SK-N-SH treated with all-trans-retinoic acid at 6 μM for 48 hours (cell line): ENCODE measurements at regions not wholly inside any gene's neighbourhood (a gene's known extent, or its start where the extent isn't known, plus 50 kb on each side); places are given as distances from the start of the nearest gene placed in this dataset.

Experiments
- ATAC-seq: fragments of 200-7000 bp; cut with Tn5 transposase; 3 replicates; pipeline ENCODE4 v1.9.1; 2020; ENCODE audit warnings: mild to moderate bottlenecking, moderate library complexity
- ARNTL ChIP-seq: fragments of 450-650 bp; formaldehyde crosslinking; IDR thresholded peaks from 2 replicates; pipeline ENCODE4 v1.5.0; 2020; ENCODE audit warnings: low read depth, mild to moderate bottlenecking, moderate library complexity, borderline replicate concordance
- BACH2 ChIP-seq: fragments of 250-450 bp; sonication (Bioruptor Pico); IDR thresholded peaks from 2 replicates; pipeline ENCODE4 v1.9.0; 2021; ENCODE audit warnings: mild to moderate bottlenecking, borderline replicate concordance
- CSDC2 ChIP-seq: fragments of 250-450 bp; sonication (Bioruptor Pico); IDR thresholded peaks from 2 replicates; pipeline ENCODE4 v1.5.0; 2020; ENCODE audit warnings: mild to moderate bottlenecking, moderate library complexity
- ESRRG ChIP-seq: fragments of 250-450 bp; sonication (Bioruptor Pico); IDR thresholded peaks from 2 replicates; pipeline ENCODE4 v1.6.1; 2021; ENCODE audit warnings: mild to moderate bottlenecking
- GLIS3 ChIP-seq: fragments of 250-450 bp; sonication (Bioruptor Pico); IDR thresholded peaks from 2 replicates; pipeline ENCODE4 v1.5.0; 2020; ENCODE audit warnings: mild to moderate bottlenecking, moderate library complexity
- ISL1 ChIP-seq: fragments of 250-450 bp; sonication (Bioruptor Pico); IDR thresholded peaks from 2 replicates; pipeline ENCODE4 v2.1.2; 2022; ENCODE audit warnings: mild to moderate bottlenecking, moderate library complexity
- OSR1 ChIP-seq: fragments of 250-450 bp; sonication (Bioruptor Pico); IDR thresholded peaks from 2 replicates; pipeline ENCODE4 v1.8.0; 2022; ENCODE audit warnings: moderate library complexity, mild to moderate bottlenecking, inconsistent platforms
- PPARA ChIP-seq: fragments of 250-450 bp; sonication (Bioruptor Pico); IDR thresholded peaks from 2 replicates; pipeline ENCODE4 v1.5.0; 2020; ENCODE audit warnings: mild to moderate bottlenecking, borderline replicate concordance
- RARB ChIP-seq: fragments of 250-450 bp; sonication (Bioruptor Pico); IDR thresholded peaks from 2 replicates; pipeline ENCODE4 v1.8.0; 2021; ENCODE audit warnings: mild to moderate bottlenecking, moderate library complexity
- SNAI2 ChIP-seq: fragments of 250-450 bp; sonication (Bioruptor Pico); IDR thresholded peaks from 2 replicates; pipeline ENCODE4 v1.5.0; 2020; ENCODE audit warnings: mild to moderate bottlenecking, moderate library complexity
- TCF4 ChIP-seq: fragments of 250-450 bp; sonication (Bioruptor Pico); IDR thresholded peaks from 2 replicates; pipeline ENCODE4 v1.8.0; 2021; ENCODE audit warnings: mild to moderate bottlenecking, moderate library complexity, borderline replicate concordance
- TOX ChIP-seq: fragments of 250-450 bp; sonication (Bioruptor Pico); IDR thresholded peaks from 2 replicates; pipeline ENCODE4 v1.8.0; 2021; ENCODE audit warnings: mild to moderate bottlenecking, moderate library complexity, borderline replicate concordance
- ZC3H10 ChIP-seq: fragments of 250-450 bp; sonication (Bioruptor Pico); IDR thresholded peaks from 2 replicates; pipeline ENCODE4 v1.5.1; 2021; ENCODE audit warnings: mild to moderate bottlenecking, moderate library complexity
- ZFP3 ChIP-seq: fragments of 250-450 bp; sonication (Bioruptor Pico); IDR thresholded peaks from 2 replicates; pipeline ENCODE4 v1.5.0; 2020; ENCODE audit warnings: mild to moderate bottlenecking, moderate library complexity
- ZFP30 ChIP-seq: fragments of 450-650 bp; formaldehyde crosslinking; IDR thresholded peaks from 2 replicates; pipeline ENCODE4 v1.5.0; 2022; ENCODE audit warnings: mild to moderate bottlenecking, moderate library complexity
- ZNF565 ChIP-seq: fragments of 450-650 bp; formaldehyde crosslinking; conservative IDR thresholded peaks from 2 replicates; pipeline ENCODE4 v1.5.0; 2020; ENCODE audit warnings: low read depth, mild to moderate bottlenecking, moderate library complexity
- ZNF70 ChIP-seq: fragments of 450-650 bp; formaldehyde crosslinking; IDR thresholded peaks from 2 replicates; pipeline ENCODE4 v1.5.0; 2020; ENCODE audit warnings: mild to moderate bottlenecking, moderate library complexity
- TF ChIP-seq, protein P1 (sequence below): fragments of 250-450 bp; sonication (Bioruptor Pico); IDR thresholded peaks from 2 replicates; pipeline ENCODE4 v1.5.1; 2020; ENCODE audit warnings: low read depth, mild to moderate bottlenecking, moderate library complexity
- TF ChIP-seq, protein P2 (sequence below): fragments of 250-450 bp; sonication (Bioruptor Pico); IDR thresholded peaks from 2 replicates; pipeline ENCODE4 v1.5.1; 2021; ENCODE audit warnings: mild to moderate bottlenecking, moderate library complexity
- TF ChIP-seq, protein P3 (sequence below): fragments of 250-450 bp; sonication (Bioruptor Pico); IDR thresholded peaks from 2 replicates; pipeline ENCODE4 v1.5.0; 2020; ENCODE audit warnings: mild to moderate bottlenecking, moderate library complexity
- TF ChIP-seq, protein P4 (sequence below): fragments of 250-450 bp; sonication (Bioruptor Pico); IDR thresholded peaks from 2 replicates; pipeline ENCODE4 v1.8.0; 2020; ENCODE audit warnings: mild to moderate bottlenecking, moderate library complexity, borderline replicate concordance
- TF ChIP-seq, protein P5 (sequence below): fragments of 250-450 bp; sonication (Bioruptor Pico); IDR thresholded peaks from 2 replicates; pipeline ENCODE4 v1.8.0; 2021; ENCODE audit warnings: low read depth, mild to moderate bottlenecking, moderate library complexity, borderline replicate concordance

DNA sequence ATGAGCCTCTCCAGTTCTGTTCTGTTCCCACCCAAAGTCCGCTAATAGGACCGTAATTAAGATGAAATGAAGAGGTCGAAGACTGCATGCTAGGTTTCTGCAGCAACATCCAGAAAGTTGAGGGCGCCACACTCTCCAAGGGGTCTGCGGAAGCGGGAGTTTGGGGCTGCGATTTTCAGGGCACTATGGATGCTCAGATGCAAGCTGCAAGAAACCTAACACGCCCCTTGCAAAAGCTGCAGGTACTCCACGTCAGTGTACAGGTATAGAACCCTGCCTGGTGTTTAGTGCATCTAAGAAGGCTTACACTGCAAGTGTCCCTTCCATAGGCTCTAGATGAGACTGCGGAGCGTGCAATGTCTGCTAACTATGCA, 61.4 kb downstream of the RHOXF2B start:
- no peak for ATAC-seq
- TF ChIP-seq OSR1 (CRISPR knock-in tag) (no peak), TOX (CRISPR knock-in tag) (no peak), SNAI2 (CRISPR knock-in tag) (no peak), ZNF565 (no peak), GLIS3 (no peak), TCF4 (CRISPR knock-in tag) (no peak), ISL1 (no peak), RARB (no peak)

DNA sequence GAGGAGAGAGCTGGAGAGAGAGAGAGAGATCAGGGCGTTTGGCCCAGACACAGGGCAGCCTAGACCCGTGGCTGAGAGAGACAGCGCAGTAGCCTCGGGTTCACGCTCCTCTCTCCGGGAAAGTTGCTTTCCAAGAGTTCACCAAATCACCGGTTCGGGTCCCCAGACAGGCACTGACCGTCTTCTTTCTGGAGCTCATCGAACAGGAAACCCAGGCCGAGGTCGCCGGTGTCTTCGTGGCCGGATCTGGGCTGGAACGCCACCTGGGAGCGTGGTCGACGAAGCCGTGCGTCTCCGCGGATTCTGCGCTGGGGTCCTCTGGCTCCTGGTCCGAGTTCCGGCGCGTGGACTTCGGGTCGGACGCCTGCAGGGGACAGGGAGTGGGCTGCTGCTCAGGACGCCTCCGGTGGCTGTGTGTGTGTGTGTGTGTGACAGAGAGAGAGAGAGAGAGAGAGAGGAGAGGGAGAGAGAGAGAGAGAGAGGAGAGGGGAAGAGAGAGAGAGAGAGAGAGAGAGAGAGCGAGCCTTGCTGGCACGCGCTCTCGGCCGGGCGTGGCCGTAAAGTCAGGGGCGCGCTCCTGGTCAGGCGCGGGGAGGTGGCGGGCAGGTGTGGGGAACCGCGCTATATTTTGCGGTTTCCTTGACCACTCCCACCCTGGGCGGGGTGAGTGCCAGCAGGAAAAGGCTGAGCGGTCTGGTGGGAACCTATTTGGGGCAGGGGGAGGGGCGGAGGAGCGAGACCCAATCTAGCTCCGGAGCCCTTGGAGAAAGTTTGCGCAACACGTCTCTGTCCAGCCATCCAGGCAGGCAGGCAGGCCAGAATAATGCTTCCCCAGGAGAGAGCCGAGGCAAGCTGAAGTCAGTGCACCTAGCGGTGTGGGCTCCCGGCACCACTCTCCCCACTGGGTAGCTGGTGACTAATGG, 62.1 kb downstream of the RHOXF2B start:
- TF ChIP-seq PPARA (CRISPR knock-in tag): no peak
- no peak for TF ChIP-seq GLIS3
- no peak for TF ChIP-seq OSR1 (CRISPR knock-in tag)
- TF ChIP-seq, protein P1, sequence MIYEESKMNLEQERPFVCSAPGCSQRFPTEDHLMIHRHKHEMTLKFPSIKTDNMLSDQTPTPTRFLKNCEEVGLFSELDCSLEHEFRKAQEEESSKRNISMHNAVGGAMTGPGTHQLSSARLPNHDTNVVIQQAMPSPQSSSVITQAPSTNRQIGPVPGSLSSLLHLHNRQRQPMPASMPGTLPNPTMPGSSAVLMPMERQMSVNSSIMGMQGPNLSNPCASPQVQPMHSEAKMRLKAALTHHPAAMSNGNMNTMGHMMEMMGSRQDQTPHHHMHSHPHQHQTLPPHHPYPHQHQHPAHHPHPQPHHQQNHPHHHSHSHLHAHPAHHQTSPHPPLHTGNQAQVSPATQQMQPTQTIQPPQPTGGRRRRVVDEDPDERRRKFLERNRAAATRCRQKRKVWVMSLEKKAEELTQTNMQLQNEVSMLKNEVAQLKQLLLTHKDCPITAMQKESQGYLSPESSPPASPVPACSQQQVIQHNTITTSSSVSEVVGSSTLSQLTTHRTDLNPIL (CRISPR knock-in tag): no peak
- no peak for TF ChIP-seq SNAI2 (CRISPR knock-in tag)
- no peak for TF ChIP-seq ZNF565
- TF ChIP-seq ZC3H10 (CRISPR knock-in tag): no peak
- no peak for TF ChIP-seq ESRRG (CRISPR knock-in tag)
- TF ChIP-seq RARB: no peak
- TF ChIP-seq ARNTL (CRISPR knock-in tag): no peak
- TF ChIP-seq CSDC2 (CRISPR knock-in tag): no peak
- TF ChIP-seq BACH2 (CRISPR knock-in tag): no peak
- TF ChIP-seq, protein P2, sequence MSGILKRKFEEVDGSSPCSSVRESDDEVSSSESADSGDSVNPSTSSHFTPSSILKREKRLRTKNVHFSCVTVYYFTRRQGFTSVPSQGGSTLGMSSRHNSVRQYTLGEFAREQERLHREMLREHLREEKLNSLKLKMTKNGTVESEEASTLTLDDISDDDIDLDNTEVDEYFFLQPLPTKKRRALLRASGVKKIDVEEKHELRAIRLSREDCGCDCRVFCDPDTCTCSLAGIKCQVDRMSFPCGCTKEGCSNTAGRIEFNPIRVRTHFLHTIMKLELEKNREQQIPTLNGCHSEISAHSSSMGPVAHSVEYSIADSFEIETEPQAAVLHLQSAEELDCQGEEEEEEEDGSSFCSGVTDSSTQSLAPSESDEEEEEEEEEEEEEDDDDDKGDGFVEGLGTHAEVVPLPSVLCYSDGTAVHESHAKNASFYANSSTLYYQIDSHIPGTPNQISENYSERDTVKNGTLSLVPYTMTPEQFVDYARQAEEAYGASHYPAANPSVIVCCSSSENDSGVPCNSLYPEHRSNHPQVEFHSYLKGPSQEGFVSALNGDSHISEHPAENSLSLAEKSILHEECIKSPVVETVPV (CRISPR knock-in tag): no peak
- no peak for TF ChIP-seq ISL1
- no peak for TF ChIP-seq ZFP3 (CRISPR knock-in tag)
- TF ChIP-seq, protein P3, sequence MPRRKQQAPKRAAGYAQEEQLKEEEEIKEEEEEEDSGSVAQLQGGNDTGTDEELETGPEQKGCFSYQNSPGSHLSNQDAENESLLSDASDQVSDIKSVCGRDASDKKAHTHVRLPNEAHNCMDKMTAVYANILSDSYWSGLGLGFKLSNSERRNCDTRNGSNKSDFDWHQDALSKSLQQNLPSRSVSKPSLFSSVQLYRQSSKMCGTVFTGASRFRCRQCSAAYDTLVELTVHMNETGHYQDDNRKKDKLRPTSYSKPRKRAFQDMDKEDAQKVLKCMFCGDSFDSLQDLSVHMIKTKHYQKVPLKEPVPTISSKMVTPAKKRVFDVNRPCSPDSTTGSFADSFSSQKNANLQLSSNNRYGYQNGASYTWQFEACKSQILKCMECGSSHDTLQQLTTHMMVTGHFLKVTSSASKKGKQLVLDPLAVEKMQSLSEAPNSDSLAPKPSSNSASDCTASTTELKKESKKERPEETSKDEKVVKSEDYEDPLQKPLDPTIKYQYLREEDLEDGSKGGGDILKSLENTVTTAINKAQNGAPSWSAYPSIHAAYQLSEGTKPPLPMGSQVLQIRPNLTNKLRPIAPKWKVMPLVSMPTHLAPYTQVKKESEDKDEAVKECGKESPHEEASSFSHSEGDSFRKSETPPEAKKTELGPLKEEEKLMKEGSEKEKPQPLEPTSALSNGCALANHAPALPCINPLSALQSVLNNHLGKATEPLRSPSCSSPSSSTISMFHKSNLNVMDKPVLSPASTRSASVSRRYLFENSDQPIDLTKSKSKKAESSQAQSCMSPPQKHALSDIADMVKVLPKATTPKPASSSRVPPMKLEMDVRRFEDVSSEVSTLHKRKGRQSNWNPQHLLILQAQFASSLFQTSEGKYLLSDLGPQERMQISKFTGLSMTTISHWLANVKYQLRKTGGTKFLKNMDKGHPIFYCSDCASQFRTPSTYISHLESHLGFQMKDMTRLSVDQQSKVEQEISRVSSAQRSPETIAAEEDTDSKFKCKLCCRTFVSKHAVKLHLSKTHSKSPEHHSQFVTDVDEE (CRISPR knock-in tag): no peak
- TF ChIP-seq TCF4 (CRISPR knock-in tag): no peak
- peak; percentile 25; the same call in 2 of the 3 replicates for ATAC-seq

DNA sequence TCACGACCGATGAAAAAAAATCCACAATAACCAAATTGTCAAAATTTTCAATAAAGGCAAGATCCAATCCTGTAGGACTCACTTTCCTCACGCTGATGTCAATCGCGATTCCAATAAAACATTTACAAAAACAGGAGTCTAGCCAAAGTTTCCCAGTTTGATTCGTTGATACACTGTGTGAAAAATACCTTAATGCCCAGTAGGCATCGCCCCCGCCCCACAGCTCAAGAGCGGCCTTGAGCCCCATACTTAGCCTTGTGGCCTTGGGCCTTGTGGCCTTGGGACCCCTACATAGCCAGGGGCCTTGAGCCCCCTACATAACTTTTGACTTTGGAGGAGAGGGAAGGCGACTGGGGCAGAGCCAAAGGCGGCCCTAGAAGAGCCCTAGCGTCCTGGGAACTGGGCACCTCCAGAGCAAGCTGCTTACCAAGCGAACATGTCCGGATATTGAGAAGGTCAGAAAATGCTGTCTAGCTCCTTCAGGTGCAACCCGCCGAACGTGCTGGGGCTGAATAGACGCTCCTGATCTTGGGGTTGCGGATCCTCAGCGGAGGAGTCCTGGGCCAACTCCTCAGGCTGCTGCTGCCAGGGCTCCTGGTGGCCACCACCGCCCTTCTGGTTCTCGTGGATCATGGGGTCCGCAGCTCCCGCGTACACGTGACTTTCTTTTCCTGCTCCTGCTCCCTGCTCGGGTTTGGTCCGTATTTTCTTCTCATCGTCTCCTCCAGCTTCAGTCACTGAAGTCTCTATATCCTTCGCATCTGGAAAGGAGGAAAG, 62.9 kb downstream of the RHOXF2B start:
- peak; percentile 27; the same call in 1 of the 3 replicates for ATAC-seq
- TF ChIP-seq, protein P1 (CRISPR knock-in tag): no peak
- TF ChIP-seq RARB (no peak), ZNF70 (CRISPR knock-in tag) (no peak), ZC3H10 (CRISPR knock-in tag) (no peak), ZFP30 (CRISPR knock-in tag) (no peak), ESRRG (CRISPR knock-in tag) (no peak), TCF4 (CRISPR knock-in tag) (no peak), CSDC2 (CRISPR knock-in tag) (no peak), TOX (CRISPR knock-in tag) (no peak), ZNF565 (no peak), BACH2 (CRISPR knock-in tag) (no peak), SNAI2 (CRISPR knock-in tag) (no peak), ZFP3 (CRISPR knock-in tag) (no peak), GLIS3 (no peak)
- TF ChIP-seq, protein P4, sequence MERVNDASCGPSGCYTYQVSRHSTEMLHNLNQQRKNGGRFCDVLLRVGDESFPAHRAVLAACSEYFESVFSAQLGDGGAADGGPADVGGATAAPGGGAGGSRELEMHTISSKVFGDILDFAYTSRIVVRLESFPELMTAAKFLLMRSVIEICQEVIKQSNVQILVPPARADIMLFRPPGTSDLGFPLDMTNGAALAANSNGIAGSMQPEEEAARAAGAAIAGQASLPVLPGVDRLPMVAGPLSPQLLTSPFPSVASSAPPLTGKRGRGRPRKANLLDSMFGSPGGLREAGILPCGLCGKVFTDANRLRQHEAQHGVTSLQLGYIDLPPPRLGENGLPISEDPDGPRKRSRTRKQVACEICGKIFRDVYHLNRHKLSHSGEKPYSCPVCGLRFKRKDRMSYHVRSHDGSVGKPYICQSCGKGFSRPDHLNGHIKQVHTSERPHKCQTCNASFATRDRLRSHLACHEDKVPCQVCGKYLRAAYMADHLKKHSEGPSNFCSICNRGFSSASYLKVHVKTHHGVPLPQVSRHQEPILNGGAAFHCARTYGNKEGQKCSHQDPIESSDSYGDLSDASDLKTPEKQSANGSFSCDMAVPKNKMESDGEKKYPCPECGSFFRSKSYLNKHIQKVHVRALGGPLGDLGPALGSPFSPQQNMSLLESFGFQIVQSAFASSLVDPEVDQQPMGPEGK (CRISPR knock-in tag): no peak
- TF ChIP-seq, protein P2 (CRISPR knock-in tag): no peak
- TF ChIP-seq, protein P5, sequence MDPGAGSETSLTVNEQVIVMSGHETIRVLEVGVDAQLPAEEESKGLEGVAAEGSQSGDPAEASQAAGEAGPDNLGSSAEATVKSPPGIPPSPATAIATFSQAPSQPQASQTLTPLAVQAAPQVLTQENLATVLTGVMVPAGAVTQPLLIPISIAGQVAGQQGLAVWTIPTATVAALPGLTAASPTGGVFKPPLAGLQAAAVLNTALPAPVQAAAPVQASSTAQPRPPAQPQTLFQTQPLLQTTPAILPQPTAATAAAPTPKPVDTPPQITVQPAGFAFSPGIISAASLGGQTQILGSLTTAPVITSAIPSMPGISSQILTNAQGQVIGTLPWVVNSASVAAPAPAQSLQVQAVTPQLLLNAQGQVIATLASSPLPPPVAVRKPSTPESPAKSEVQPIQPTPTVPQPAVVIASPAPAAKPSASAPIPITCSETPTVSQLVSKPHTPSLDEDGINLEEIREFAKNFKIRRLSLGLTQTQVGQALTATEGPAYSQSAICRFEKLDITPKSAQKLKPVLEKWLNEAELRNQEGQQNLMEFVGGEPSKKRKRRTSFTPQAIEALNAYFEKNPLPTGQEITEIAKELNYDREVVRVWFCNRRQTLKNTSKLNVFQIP (CRISPR knock-in tag): no peak
